WTC11 (cell line): ENCODE measurements at regions not wholly inside any gene's neighbourhood (a gene's known extent, or its start where the extent isn't known, plus 50 kb on each side); places are given as distances from the start of the nearest gene placed in this dataset.

ENCODE experiments used
- ATAC-seq: fragments of 200-7000 bp; cut with Tn5 transposase; 2 replicates; pipeline ENCODE4 v1.10.0; 2021; ENCODE audit warnings: mild to moderate bottlenecking, moderate library complexity
- CTCF ChIA-PET: fragments of 300-600 bp; sonication (Branson Sonifier 250); formaldehyde crosslinking; loops from one replicate; lab custom pipeline; 2021; ENCODE audit warnings: antibody characterized with exemption; lab: Charles Lee
- POLR2A ChIA-PET: fragments of 350-600 bp; sonication (Branson Sonifier 250); formaldehyde crosslinking; loops from one replicate; lab custom pipeline; 2021; ENCODE audit warnings: antibody characterized with exemption; lab: Charles Lee
- DNase-seq: peaks from one replicate; pipeline ENCODE4 v3.0.0; 2021; ENCODE audit warnings: low spot score
- H3K27ac Mint-ChIP-seq: 2 replicates; pipeline ENCODE4 v1.8.0; 2021; ENCODE audit warnings: mixed read lengths
- H3K27me3 Mint-ChIP-seq: 2 replicates; pipeline ENCODE4 v1.8.0; 2021; ENCODE audit warnings: low read depth, mild to moderate bottlenecking, moderate library complexity, mixed read lengths
- H3K36me3 Mint-ChIP-seq: 2 replicates; pipeline ENCODE4 v1.8.0; 2021; ENCODE audit warnings: mixed read lengths
- H3K4me1 Mint-ChIP-seq: 2 replicates; pipeline ENCODE4 v1.8.0; 2022; ENCODE audit warnings: mixed read lengths
- H3K4me3 Mint-ChIP-seq: 2 replicates; pipeline ENCODE4 v1.8.0; 2021; ENCODE audit warnings: mild to moderate bottlenecking, moderate library complexity, mixed read lengths
- H3K9me3 Mint-ChIP-seq: 2 replicates; pipeline ENCODE4 v1.8.0; 2021; ENCODE audit warnings: mixed read lengths
- ATF3 ChIP-seq: sonication (generic); formaldehyde crosslinking; conservative IDR thresholded peaks from 2 replicates; pipeline ENCODE4 v1.8.1; 2022; ENCODE audit warnings: mild to moderate bottlenecking, missing genetic modification reagents
- CREB1 ChIP-seq: sonication (generic); formaldehyde crosslinking; IDR thresholded peaks from 2 replicates; pipeline ENCODE4 v1.8.0; 2023; ENCODE audit warnings: mild to moderate bottlenecking, missing genetic modification reagents
- E2F5 ChIP-seq: sonication (generic); formaldehyde crosslinking; IDR thresholded peaks from 2 replicates; pipeline ENCODE4 v1.8.1; 2022; ENCODE audit warnings: mild to moderate bottlenecking, moderate library complexity, missing genetic modification reagents
- ELF4 ChIP-seq: sonication (generic); formaldehyde crosslinking; IDR thresholded peaks from 2 replicates; pipeline ENCODE4 v1.8.1; 2022; ENCODE audit warnings: low read depth, mild to moderate bottlenecking, moderate library complexity, missing genetic modification reagents
- ESRRA ChIP-seq: sonication (generic); formaldehyde crosslinking; IDR thresholded peaks from 2 replicates; pipeline ENCODE4 v1.8.1; 2022; ENCODE audit warnings: mild to moderate bottlenecking, missing genetic modification reagents, borderline replicate concordance
- FOXJ3 ChIP-seq: sonication (generic); formaldehyde crosslinking; IDR thresholded peaks from 2 replicates; pipeline ENCODE4 v1.9.0; 2021; ENCODE audit warnings: missing genetic modification reagents, mild to moderate bottlenecking, borderline replicate concordance
- FOXK1 ChIP-seq: sonication (generic); formaldehyde crosslinking; IDR thresholded peaks from 2 replicates; pipeline ENCODE4 v1.8.0; 2022; ENCODE audit warnings: mild to moderate bottlenecking, moderate library complexity, missing genetic modification reagents
- FOXP1 ChIP-seq: sonication (generic); formaldehyde crosslinking; IDR thresholded peaks from 2 replicates; pipeline ENCODE4 v1.8.0; 2022; ENCODE audit warnings: missing genetic modification reagents, mild to moderate bottlenecking, moderate library complexity, borderline replicate concordance
- GTF2I ChIP-seq: fragments of 250-450 bp; sonication (Bioruptor Pico); conservative IDR thresholded peaks from 2 replicates; pipeline ENCODE4 v1.4.0; 2021; ENCODE audit warnings: mild to moderate bottlenecking
- IRF2 ChIP-seq: sonication (generic); formaldehyde crosslinking; IDR thresholded peaks from 2 replicates; pipeline ENCODE4 v1.8.0; 2022; ENCODE audit warnings: low read depth, missing genetic modification reagents, borderline replicate concordance
- JAZF1 ChIP-seq: fragments of 250-450 bp; sonication (Bioruptor Pico); IDR thresholded peaks from 2 replicates; pipeline ENCODE4 v1.9.0; 2021; ENCODE audit warnings: moderate library complexity, mild to moderate bottlenecking, inconsistent platforms
- MYBL2 ChIP-seq: sonication (generic); formaldehyde crosslinking; IDR thresholded peaks from 2 replicates; pipeline ENCODE4 v1.8.1; 2023; ENCODE audit warnings: mild to moderate bottlenecking, moderate library complexity, missing genetic modification reagents
- NFE2L1 ChIP-seq: sonication (generic); formaldehyde crosslinking; IDR thresholded peaks from 2 replicates; pipeline ENCODE4 v1.8.1; 2023; ENCODE audit warnings: missing genetic modification reagents
- NFYB ChIP-seq: sonication (generic); formaldehyde crosslinking; conservative IDR thresholded peaks from 2 replicates; pipeline ENCODE4 v1.8.0; 2022; ENCODE audit warnings: low read depth, missing genetic modification reagents
- NR1H2 ChIP-seq: sonication (generic); formaldehyde crosslinking; IDR thresholded peaks from 2 replicates; pipeline ENCODE4 v1.9.0; 2021; ENCODE audit warnings: mild to moderate bottlenecking, moderate library complexity, missing genetic modification reagents
- OVOL2 ChIP-seq: fragments of 250-450 bp; sonication (Bioruptor Pico); IDR thresholded peaks from 2 replicates; pipeline ENCODE4 v1.9.0; 2021; ENCODE audit warnings: mild to moderate bottlenecking, borderline replicate concordance
- PRRX2 ChIP-seq: fragments of 250-450 bp; sonication (Bioruptor Pico); IDR thresholded peaks from 2 replicates; pipeline ENCODE4 v1.8.0; 2021; ENCODE audit warnings: mild to moderate bottlenecking
- RELA ChIP-seq: sonication (generic); formaldehyde crosslinking; IDR thresholded peaks from 2 replicates; pipeline ENCODE4 v1.8.1; 2022; ENCODE audit warnings: missing genetic modification reagents, mild to moderate bottlenecking, borderline replicate concordance
- SOX15 ChIP-seq: fragments of 250-450 bp; sonication (Bioruptor Pico); IDR thresholded peaks from 2 replicates; pipeline ENCODE4 v1.9.0; 2021; ENCODE audit warnings: mild to moderate bottlenecking
- TCF7 ChIP-seq: sonication (generic); formaldehyde crosslinking; IDR thresholded peaks from 2 replicates; pipeline ENCODE4 v1.8.0; 2022; ENCODE audit warnings: mild to moderate bottlenecking, low read depth, missing genetic modification reagents, moderate library complexity
- TEAD4 ChIP-seq: sonication (generic); formaldehyde crosslinking; IDR thresholded peaks from 2 replicates; pipeline ENCODE4 v1.8.0; 2022; ENCODE audit warnings: mild to moderate bottlenecking, missing genetic modification reagents
- ZMAT4 ChIP-seq: fragments of 250-450 bp; sonication (Bioruptor Pico); IDR thresholded peaks from 2 replicates; pipeline ENCODE4 v1.9.0; 2021; ENCODE audit warnings: mild to moderate bottlenecking
- ZNF138 ChIP-seq: sonication (generic); formaldehyde crosslinking; conservative IDR thresholded peaks from 2 replicates; pipeline ENCODE4 v1.8.1; 2022; ENCODE audit warnings: mild to moderate bottlenecking, moderate library complexity, missing genetic modification reagents
- ZNF317 ChIP-seq: sonication (generic); formaldehyde crosslinking; IDR thresholded peaks from 2 replicates; pipeline ENCODE4 v1.8.1; 2023; ENCODE audit warnings: low read depth, mild to moderate bottlenecking, moderate library complexity, missing genetic modification reagents, borderline replicate concordance
- ZNF396 ChIP-seq: fragments of 250-450 bp; sonication (Bioruptor Pico); IDR thresholded peaks from 2 replicates; pipeline ENCODE4 v1.8.0; 2021; ENCODE audit warnings: mild to moderate bottlenecking, moderate library complexity, borderline replicate concordance
- ZNF671 ChIP-seq: fragments of 250-450 bp; sonication (Bioruptor Pico); IDR thresholded peaks from 2 replicates; pipeline ENCODE4 v1.8.0; 2021; ENCODE audit warnings: mild to moderate bottlenecking
- TF ChIP-seq, protein P1 (sequence below): fragments of 250-450 bp; sonication (Bioruptor Pico); IDR thresholded peaks from 2 replicates; pipeline ENCODE4 v1.8.0; 2021; ENCODE audit warnings: mild to moderate bottlenecking
- TF ChIP-seq, protein P2 (sequence below): sonication (generic); formaldehyde crosslinking; IDR thresholded peaks from 2 replicates; pipeline ENCODE4 v1.8.0; 2022; ENCODE audit warnings: missing genetic modification reagents
- TF ChIP-seq, protein P3 (sequence below): sonication (generic); formaldehyde crosslinking; IDR thresholded peaks from 2 replicates; pipeline ENCODE4 v1.8.0; 2022; ENCODE audit warnings: mild to moderate bottlenecking, missing genetic modification reagents

GRCh38 chr2:208935531-208935930 lies 488.3 kb upstream of the MAP2 start (continued):
- no peak for TF ChIP-seq TEAD4 (CRISPR knock-in tag)

DNA sequence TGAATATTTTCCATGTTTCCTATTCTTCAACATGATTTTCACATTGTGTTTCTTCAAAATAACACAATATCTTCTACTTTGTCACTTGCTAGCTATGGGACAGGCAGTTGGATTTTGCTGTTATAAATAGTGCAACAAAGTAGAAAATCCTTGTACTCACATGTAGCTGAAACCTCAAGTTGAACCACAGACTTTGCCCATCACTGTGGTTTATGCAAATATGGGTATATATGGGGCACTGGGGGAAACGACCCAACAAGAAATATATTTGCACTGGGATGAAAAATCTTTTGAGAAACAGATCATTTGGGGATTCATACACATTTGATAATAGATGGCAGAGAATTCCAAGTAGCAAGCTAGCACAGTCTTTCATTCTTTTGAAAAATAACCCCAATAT lies 486.3 kb upstream of the MAP2 start:
- no peaks in the 10 kb centered on the region for H3K9me3 Mint-ChIP-seq
- CTCF ChIA-PET = no interaction called here

DNA sequence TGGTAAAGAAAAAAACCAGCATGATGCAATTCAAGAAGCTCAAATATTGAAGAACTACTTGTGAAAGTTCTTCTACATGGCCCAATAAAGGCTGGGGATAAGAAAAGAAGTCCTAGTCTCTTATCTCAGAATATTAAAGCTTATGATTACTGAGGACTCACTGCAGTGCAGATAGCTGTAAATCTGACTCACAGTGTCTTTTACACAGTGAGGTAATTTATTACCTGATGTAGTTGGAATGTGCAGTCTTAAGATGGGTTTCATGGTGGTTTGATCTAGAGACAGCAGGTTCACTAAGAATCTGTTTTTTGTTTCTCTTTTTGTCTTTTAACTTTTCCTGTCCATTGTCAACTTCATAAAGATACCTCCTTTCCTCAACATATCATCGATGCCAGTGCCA lies 484.0 kb upstream of the MAP2 start:
- no peak overlapping the region for H3K4me3 Mint-ChIP-seq
- no peak for ATAC-seq
- ChIA-PET CTCF (no interaction called here), POLR2A (interaction anchor here (1.0 kb wide), 1 partner anchor 1231 kb away, joined by 3 read pairs; the partner anchor contains the start of gene KANSL1L)
- no peaks in the 10 kb centered on the region for H3K36me3 Mint-ChIP-seq
- no peak overlapping the region for H3K27ac Mint-ChIP-seq
- no peaks in the 10 kb centered on the region for H3K4me1 Mint-ChIP-seq
- TF ChIP-seq ATF3 (no peak), FOXK1 (CRISPR knock-in tag) (no peak), PRRX2 (CRISPR knock-in tag) (no peak), OVOL2 (CRISPR knock-in tag) (no peak), ESRRA (no peak), NR1H2 (CRISPR knock-in tag) (no peak), FOXJ3 (CRISPR knock-in tag) (no peak), E2F5 (CRISPR knock-in tag) (no peak), ZNF396 (no peak), GTF2I (CRISPR knock-in tag) (no peak), RELA (CRISPR knock-in tag) (no peak), CREB1 (CRISPR knock-in tag) (no peak), NFYB (no peak), ZNF671 (no peak), IRF2 (CRISPR knock-in tag) (no peak), SOX15 (no peak), MYBL2 (CRISPR knock-in tag) (no peak)
- TF ChIP-seq, protein P1, sequence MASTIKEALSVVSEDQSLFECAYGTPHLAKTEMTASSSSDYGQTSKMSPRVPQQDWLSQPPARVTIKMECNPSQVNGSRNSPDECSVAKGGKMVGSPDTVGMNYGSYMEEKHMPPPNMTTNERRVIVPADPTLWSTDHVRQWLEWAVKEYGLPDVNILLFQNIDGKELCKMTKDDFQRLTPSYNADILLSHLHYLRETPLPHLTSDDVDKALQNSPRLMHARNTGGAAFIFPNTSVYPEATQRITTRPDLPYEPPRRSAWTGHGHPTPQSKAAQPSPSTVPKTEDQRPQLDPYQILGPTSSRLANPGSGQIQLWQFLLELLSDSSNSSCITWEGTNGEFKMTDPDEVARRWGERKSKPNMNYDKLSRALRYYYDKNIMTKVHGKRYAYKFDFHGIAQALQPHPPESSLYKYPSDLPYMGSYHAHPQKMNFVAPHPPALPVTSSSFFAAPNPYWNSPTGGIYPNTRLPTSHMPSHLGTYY (CRISPR knock-in tag) = no peak
- TF ChIP-seq, protein P2, sequence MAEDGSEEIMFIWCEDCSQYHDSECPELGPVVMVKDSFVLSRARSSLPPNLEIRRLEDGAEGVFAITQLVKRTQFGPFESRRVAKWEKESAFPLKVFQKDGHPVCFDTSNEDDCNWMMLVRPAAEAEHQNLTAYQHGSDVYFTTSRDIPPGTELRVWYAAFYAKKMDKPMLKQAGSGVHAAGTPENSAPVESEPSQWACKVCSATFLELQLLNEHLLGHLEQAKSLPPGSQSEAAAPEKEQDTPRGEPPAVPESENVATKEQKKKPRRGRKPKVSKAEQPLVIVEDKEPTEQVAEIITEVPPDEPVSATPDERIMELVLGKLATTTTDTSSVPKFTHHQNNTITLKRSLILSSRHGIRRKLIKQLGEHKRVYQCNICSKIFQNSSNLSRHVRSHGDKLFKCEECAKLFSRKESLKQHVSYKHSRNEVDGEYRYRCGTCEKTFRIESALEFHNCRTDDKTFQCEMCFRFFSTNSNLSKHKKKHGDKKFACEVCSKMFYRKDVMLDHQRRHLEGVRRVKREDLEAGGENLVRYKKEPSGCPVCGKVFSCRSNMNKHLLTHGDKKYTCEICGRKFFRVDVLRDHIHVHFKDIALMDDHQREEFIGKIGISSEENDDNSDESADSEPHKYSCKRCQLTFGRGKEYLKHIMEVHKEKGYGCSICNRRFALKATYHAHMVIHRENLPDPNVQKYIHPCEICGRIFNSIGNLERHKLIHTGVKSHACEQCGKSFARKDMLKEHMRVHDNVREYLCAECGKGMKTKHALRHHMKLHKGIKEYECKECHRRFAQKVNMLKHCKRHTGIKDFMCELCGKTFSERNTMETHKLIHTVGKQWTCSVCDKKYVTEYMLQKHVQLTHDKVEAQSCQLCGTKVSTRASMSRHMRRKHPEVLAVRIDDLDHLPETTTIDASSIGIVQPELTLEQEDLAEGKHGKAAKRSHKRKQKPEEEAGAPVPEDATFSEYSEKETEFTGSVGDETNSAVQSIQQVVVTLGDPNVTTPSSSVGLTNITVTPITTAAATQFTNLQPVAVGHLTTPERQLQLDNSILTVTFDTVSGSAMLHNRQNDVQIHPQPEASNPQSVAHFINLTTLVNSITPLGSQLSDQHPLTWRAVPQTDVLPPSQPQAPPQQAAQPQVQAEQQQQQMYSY (CRISPR knock-in tag) = no peak
- no peaks in the 10 kb centered on the region for H3K9me3 Mint-ChIP-seq
- H3K27me3 Mint-ChIP-seq = no peaks in the 10 kb centered on the region
- DNase-seq = no peak

More for the DNA sequence above, 486.3 kb upstream of the MAP2 start:
- TF ChIP-seq, protein P3, sequence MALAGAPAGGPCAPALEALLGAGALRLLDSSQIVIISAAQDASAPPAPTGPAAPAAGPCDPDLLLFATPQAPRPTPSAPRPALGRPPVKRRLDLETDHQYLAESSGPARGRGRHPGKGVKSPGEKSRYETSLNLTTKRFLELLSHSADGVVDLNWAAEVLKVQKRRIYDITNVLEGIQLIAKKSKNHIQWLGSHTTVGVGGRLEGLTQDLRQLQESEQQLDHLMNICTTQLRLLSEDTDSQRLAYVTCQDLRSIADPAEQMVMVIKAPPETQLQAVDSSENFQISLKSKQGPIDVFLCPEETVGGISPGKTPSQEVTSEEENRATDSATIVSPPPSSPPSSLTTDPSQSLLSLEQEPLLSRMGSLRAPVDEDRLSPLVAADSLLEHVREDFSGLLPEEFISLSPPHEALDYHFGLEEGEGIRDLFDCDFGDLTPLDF = no peak
- TF ChIP-seq ZNF317 (CRISPR knock-in tag) = no peak
- TF ChIP-seq FOXP1 (CRISPR knock-in tag) = no peak
- TF ChIP-seq TCF7 (CRISPR knock-in tag) = no peak
- no peak for TF ChIP-seq ZMAT4 (CRISPR knock-in tag)
- no peak for TF ChIP-seq ZNF138 (CRISPR knock-in tag)
- TF ChIP-seq GTF2I (CRISPR knock-in tag) = no peak
- no peak for TF ChIP-seq NFE2L1 (CRISPR knock-in tag)
- no peak for TF ChIP-seq ELF4 (CRISPR knock-in tag)
- no peak for TF ChIP-seq JAZF1 (CRISPR knock-in tag)
- TF ChIP-seq FOXJ3 (CRISPR knock-in tag) = no peak
- TF ChIP-seq E2F5 (CRISPR knock-in tag) = no peak
- no peak for TF ChIP-seq ZNF396
- no peaks in the 10 kb centered on the region for H3K4me1 Mint-ChIP-seq
- no peaks in the 10 kb centered on the region for H3K27me3 Mint-ChIP-seq
- POLR2A ChIA-PET = no interaction called here
- ATAC-seq (no peak), DNase-seq (no peak)
- H3K4me3 Mint-ChIP-seq = no peak overlapping the region
- H3K36me3 Mint-ChIP-seq = no peaks in the 10 kb centered on the region
- H3K27ac Mint-ChIP-seq = no peak overlapping the region
